ENCODE measurements at regions not wholly inside any gene's neighbourhood (a gene's known extent, or its start where the extent isn't known, plus 50 kb on each side); places are given as distances from the start of the nearest gene placed in this dataset.
"Not testable (repeated sequence)": the region's sequence is repeated elsewhere in the genome, so short reads cannot be mapped to it uniquely, and the experiment has no call there.

DNA sequence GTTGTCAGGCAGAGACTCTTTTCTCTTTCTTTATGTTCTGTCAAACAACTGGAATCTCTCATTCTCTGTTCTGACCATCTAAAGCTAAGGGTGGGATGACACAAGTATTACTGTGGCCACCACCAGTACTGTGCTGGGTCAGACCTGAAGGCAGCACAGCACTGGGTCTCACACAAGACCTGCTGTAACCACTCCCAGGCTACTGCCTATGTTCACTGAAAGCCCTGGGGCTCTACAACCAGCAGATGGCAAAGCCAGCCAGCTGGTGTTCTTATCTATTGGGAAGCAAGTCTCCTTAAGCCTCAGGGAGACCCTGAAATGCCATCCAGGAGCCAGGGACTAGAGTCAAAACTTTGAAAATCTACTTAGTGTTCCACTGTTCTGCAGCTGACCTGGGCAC lies 189.5 kb downstream of the SLCO4C1 start:
- Mint-ChIP-seq H3K9me3 (peaks cover 48% of the 10 kb centered on the region), H3K4me3 (no peak overlapping the region), H3K4me1 (ENCODE audit: low read depth) (no peaks in the 10 kb centered on the region), H3K27me3 (ENCODE audit: insufficient read depth) (no peaks in the 10 kb centered on the region), H3K27ac (no peak overlapping the region), H3K36me3 (ENCODE audit: low read depth) (no peaks in the 10 kb centered on the region; the same call in 1 of the 2 replicates)
- DNase-seq, result no peak
- TF ChIP-seq CTCF (IDR thresholded peaks at IDR 0.05), result no peak

GRCh38 chr5:102099766-102100331 lies 196.2 kb downstream of the SLCO4C1 start:
- peaks cover 45% of the 10 kb centered on the region for H3K9me3 Mint-ChIP-seq
- no peak overlapping the region for H3K4me3 Mint-ChIP-seq
- no peak overlapping the region for H3K27ac Mint-ChIP-seq
- no peak for TF ChIP-seq CTCF (IDR thresholded peaks at IDR 0.05)
- H3K36me3 Mint-ChIP-seq (ENCODE audit: low read depth), result peaks cover 3% of the 10 kb centered on the region; the same call in 1 of the 2 replicates
- H3K27me3 Mint-ChIP-seq (ENCODE audit: insufficient read depth), result peaks cover 1% of the 10 kb centered on the region; the same call in 1 of the 2 replicates
- no peaks in the 10 kb centered on the region for H3K4me1 Mint-ChIP-seq (ENCODE audit: low read depth)
- DNase-seq, result no peak

- H3K4me1 Mint-ChIP-seq (ENCODE audit: low read depth), result not testable (repeated sequence)
Observed at GRCh38 chr5:102099083-102099482, 197.0 kb downstream of the SLCO4C1 start.

GRCh38 chr5:102098606-102099005 lies 197.5 kb downstream of the SLCO4C1 start:
- not testable (repeated sequence) for H3K4me3 Mint-ChIP-seq; H3K27ac Mint-ChIP-seq; H3K27me3 Mint-ChIP-seq (ENCODE audit: insufficient read depth); H3K4me1 Mint-ChIP-seq (ENCODE audit: low read depth); DNase-seq; H3K36me3 Mint-ChIP-seq (ENCODE audit: low read depth)
- peaks cover 52% of the 10 kb centered on the region for H3K9me3 Mint-ChIP-seq

More at GRCh38 chr5:102099083-102099482, 197.0 kb downstream of the SLCO4C1 start:
- DNase-seq; H3K36me3 Mint-ChIP-seq (ENCODE audit: low read depth); H3K27me3 Mint-ChIP-seq (ENCODE audit: insufficient read depth); H3K27ac Mint-ChIP-seq; H3K4me3 Mint-ChIP-seq: not testable (repeated sequence)
- H3K9me3 Mint-ChIP-seq, result peaks cover 47% of the 10 kb centered on the region

DNA sequence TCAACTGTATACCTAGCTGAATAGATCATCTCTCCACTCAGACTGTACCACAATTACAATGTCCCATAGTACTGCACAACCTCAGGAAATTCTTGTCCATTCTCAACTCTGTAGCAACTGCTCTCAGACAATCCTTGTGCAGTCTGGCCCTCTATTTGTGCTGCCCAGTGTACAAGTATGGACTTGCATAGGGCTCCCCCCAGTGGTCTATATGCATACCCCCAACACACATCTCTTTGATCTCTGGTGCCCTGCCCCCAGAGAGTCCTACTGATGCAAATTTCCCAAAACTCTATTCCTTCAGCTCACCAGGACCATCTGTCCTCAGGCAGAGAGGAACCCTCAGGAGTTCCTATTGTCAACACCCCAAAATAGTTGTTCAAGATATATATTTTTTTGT lies 205.3 kb downstream of the SLCO4C1 start:
- Mint-ChIP-seq H3K9me3 (peaks cover 59% of the 10 kb centered on the region), H3K36me3 (ENCODE audit: low read depth) (peaks cover 5% of the 10 kb centered on the region)
- DNase-seq, result no peak

DNA sequence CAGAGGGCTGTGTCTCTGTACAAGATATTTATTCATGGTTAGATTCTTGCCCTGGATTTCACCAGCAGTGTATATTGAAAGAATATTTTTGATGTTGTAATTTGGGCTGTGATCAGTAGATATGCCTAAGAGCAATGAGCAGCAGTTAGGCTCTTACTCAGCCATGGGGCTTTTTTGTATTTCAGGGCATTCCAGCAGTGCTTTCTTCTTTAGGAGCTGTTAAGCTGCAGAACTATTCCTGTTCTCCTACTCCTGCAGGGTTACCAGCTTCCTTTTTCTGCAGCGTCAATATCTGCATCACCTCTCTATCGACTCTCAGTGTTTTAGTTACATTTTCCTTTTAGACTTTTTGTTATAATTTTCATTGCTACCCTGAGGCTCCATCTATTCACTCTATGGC lies 206.2 kb downstream of the SLCO4C1 start:
- H3K27ac Mint-ChIP-seq, result no peak overlapping the region

More for the DNA sequence above, 205.3 kb downstream of the SLCO4C1 start:
- peaks cover 1% of the 10 kb centered on the region; the same call in 1 of the 2 replicates for H3K27me3 Mint-ChIP-seq (ENCODE audit: insufficient read depth)
- H3K27ac Mint-ChIP-seq, result no peak overlapping the region
- no peaks in the 10 kb centered on the region for H3K4me1 Mint-ChIP-seq (ENCODE audit: low read depth)
- no peak for TF ChIP-seq CTCF (IDR thresholded peaks at IDR 0.05)
- H3K4me3 Mint-ChIP-seq, result no peak overlapping the region

More for the DNA sequence above, 206.2 kb downstream of the SLCO4C1 start:
- no peaks in the 10 kb centered on the region for H3K4me1 Mint-ChIP-seq (ENCODE audit: low read depth)
- H3K4me3 Mint-ChIP-seq, result no peak overlapping the region
- no peak for DNase-seq
- H3K9me3 Mint-ChIP-seq, result peaks cover 61% of the 10 kb centered on the region
- H3K36me3 Mint-ChIP-seq (ENCODE audit: low read depth), result peaks cover 5% of the 10 kb centered on the region
- no peak for TF ChIP-seq CTCF (IDR thresholded peaks at IDR 0.05)
- no peaks in the 10 kb centered on the region for H3K27me3 Mint-ChIP-seq (ENCODE audit: insufficient read depth)
